Liver (tissue), 8 donors: ENCODE measurements at regions not wholly inside any gene's neighbourhood (a gene's known extent, or its start where the extent isn't known, plus 50 kb on each side); places are given as distances from the start of the nearest gene placed in this dataset.

Experiments used
- DNase-seq: peaks from one replicate; pipeline ENCODE4 v3.0.0-alpha.2; 2017; ENCODE audit warnings: low spot score
- H3K27ac ChIP-seq, 2 donors: one replicate each; pipeline ENCODE4 v1.7.0; 2013; ENCODE audit warnings: inconsistent platforms in 2 of 2, low read length in 2 of 2, control low read depth in 1 of 2, low read depth in 1 of 2, mild to moderate bottlenecking in 1 of 2
- H3K27me3 ChIP-seq, 4 donors: one replicate each; pipeline versions ENCODE4 v1.6.1 to v1.7.0; 2013; ENCODE audit warnings: low read length in 3 of 4, inconsistent platforms in 1 of 4, mild to moderate bottlenecking in 1 of 4, moderate library complexity in 1 of 4; ENCODE audit not compliant: control insufficient read depth in 4 of 4, insufficient read depth in 4 of 4
- H3K36me3 ChIP-seq, 4 donors: one replicate each; pipeline versions ENCODE4 v1.6.1 to v1.7.0; 2013; ENCODE audit warnings: low read length in 3 of 4, mild to moderate bottlenecking in 3 of 4, low read depth in 1 of 4, moderate library complexity in 1 of 4; ENCODE audit not compliant: control insufficient read depth in 4 of 4, insufficient read depth in 3 of 4
- H3K4me1 ChIP-seq, 4 donors: one replicate each; pipeline versions ENCODE4 v1.6.1 to v1.7.0; 2013; ENCODE audit warnings: low read length in 3 of 4, mild to moderate bottlenecking in 3 of 4, moderate library complexity in 1 of 4; ENCODE audit not compliant: control insufficient read depth in 4 of 4, insufficient read depth in 4 of 4
- H3K4me3 ChIP-seq, 3 donors: one replicate each; pipeline versions ENCODE4 v1.6.1 to v1.7.0; 2013; ENCODE audit warnings: low read length in 3 of 3, control low read depth in 1 of 3, low read depth in 1 of 3, mild to moderate bottlenecking in 1 of 3
- H3K9ac ChIP-seq, 2 donors: one replicate each; pipeline ENCODE4 v1.7.0; 2013; ENCODE audit warnings: low read length in 2 of 2, mild to moderate bottlenecking in 2 of 2, moderate library complexity in 2 of 2, control low read depth in 1 of 2, low read depth in 1 of 2
- H3K9me3 ChIP-seq, 4 donors: one replicate each; pipeline versions ENCODE4 v1.6.1 to v1.7.0; 2013; ENCODE audit warnings: low read length in 3 of 4; ENCODE audit not compliant: control insufficient read depth in 4 of 4
- EGR1 ChIP-seq, 2 donors: IDR thresholded peaks; 2 replicates each; pipeline ENCODE4 v1.6.1; 2016 to 2018; ENCODE audit warnings: antibody characterized with exemption in 2 of 2, low read depth in 2 of 2
- FOXA1 ChIP-seq: IDR thresholded peaks from 2 replicates; pipeline ENCODE4 v1.6.1; 2016; ENCODE audit warnings: antibody characterized with exemption
- FOXA2 ChIP-seq: IDR thresholded peaks from 2 replicates; pipeline ENCODE4 v1.6.1; 2016; ENCODE audit warnings: antibody characterized with exemption
- GABPA ChIP-seq, 2 donors: IDR thresholded peaks in 1 of 2; conservative IDR thresholded peaks in 1 of 2; 2 replicates each; pipeline ENCODE4 v1.6.1; 2016; ENCODE audit warnings: antibody characterized with exemption in 2 of 2, mild to moderate bottlenecking in 1 of 2, moderate library complexity in 1 of 2
- HNF4A ChIP-seq, 2 donors: conservative IDR thresholded peaks; 2 replicates each; pipeline ENCODE4 v1.6.1; 2016; ENCODE audit warnings: antibody characterized with exemption in 2 of 2, mild to moderate bottlenecking in 2 of 2
- HNF4G ChIP-seq: IDR thresholded peaks from 2 replicates; pipeline ENCODE4 v1.6.1; 2016; ENCODE audit warnings: antibody characterized with exemption
- JUND ChIP-seq, 2 donors: IDR thresholded peaks; 2 replicates each; pipeline ENCODE4 v1.6.1; 2016; ENCODE audit warnings: antibody characterized with exemption in 2 of 2
- NR2F2 ChIP-seq: IDR thresholded peaks from 2 replicates; pipeline ENCODE4 v1.6.1; 2016; ENCODE audit warnings: antibody characterized with exemption
- RAD21 ChIP-seq, 2 donors: IDR thresholded peaks; 2 replicates each; pipeline ENCODE4 v1.6.1; 2016; ENCODE audit warnings: antibody characterized with exemption in 2 of 2, mild to moderate bottlenecking in 2 of 2
- RXRA ChIP-seq, 2 donors: IDR thresholded peaks; 2 replicates each; pipeline ENCODE4 v1.6.1; 2017 to 2018; ENCODE audit warnings: antibody characterized with exemption in 2 of 2, mild to moderate bottlenecking in 1 of 2
- SP1 ChIP-seq: IDR thresholded peaks from 2 replicates; pipeline ENCODE4 v1.6.1; 2018; ENCODE audit warnings: antibody characterized with exemption, mild to moderate bottlenecking
- TAF1 ChIP-seq: conservative IDR thresholded peaks from 2 replicates; pipeline ENCODE4 v1.6.1; 2016; ENCODE audit warnings: antibody characterized with exemption, mild to moderate bottlenecking
- YY1 ChIP-seq: IDR thresholded peaks from 2 replicates; pipeline ENCODE4 v1.6.1; 2016; ENCODE audit warnings: antibody characterized with exemption, mild to moderate bottlenecking
- WGBS: extraction: QIAGEN DNeasy Blood & Tissue Kit; methylation state at CpG from one replicate; pipeline ENCODE4 v1.1.7; 2013; 5-methylcytosine and 5-hydroxymethylcytosine counted together
- TF ChIP-seq, protein P1 (sequence below): IDR thresholded peaks from 2 replicates; pipeline ENCODE4 v1.6.1; 2016; ENCODE audit warnings: antibody characterized with exemption
- TF ChIP-seq, protein P2 (sequence below): IDR thresholded peaks from 2 replicates; pipeline ENCODE4 v1.6.1; 2016; ENCODE audit warnings: antibody characterized with exemption
- TF ChIP-seq, protein P3 (sequence below): fragments of 150-350 bp; IDR thresholded peaks from 2 replicates; pipeline ENCODE4 v1.5.1; 2017; ENCODE audit warnings: improper control_type of control experiment, low read depth, low read length; ENCODE audit not compliant: missing input control
- TF ChIP-seq, protein P4 (sequence below): IDR thresholded peaks from 2 replicates; pipeline ENCODE4 v1.6.1; 2016; ENCODE audit warnings: antibody characterized with exemption
- TF ChIP-seq, protein P5 (sequence below): IDR thresholded peaks from 2 replicates; pipeline ENCODE4 v1.6.1; 2016; ENCODE audit warnings: antibody characterized with exemption, mild to moderate bottlenecking
- donor health status: healthy.
- donor health status: healthy.
- donor health status: healthy.
- donor health status: healthy.
- donor health status: healthy.

DNA sequence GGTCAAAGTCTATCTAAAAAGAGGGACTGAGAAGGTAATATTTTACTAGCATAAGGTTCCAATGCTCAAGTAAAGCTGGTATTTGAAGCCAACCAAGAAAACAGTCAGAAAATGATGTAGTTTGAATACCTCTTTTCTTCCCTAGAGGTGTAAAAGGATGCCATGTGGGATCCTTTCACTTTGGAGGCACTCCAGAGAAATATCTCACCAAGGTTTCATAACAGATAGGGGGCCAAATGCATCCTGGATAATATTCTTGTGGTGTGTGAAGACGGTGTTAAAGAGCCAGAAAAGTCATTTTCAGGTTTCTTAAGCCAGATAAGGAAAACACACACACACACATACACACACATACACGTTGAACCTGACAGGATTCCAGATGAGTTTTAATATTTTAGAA, 136.1 kb upstream of the PRKD1 start:
- WGBS, result 52% methylated on average over 2 of the region's 2 CpGs
- Histone ChIP-seq H3K4me1 (no peaks in the 10 kb centered on the region), H3K27me3 (no peaks in the 10 kb centered on the region), H3K9me3 (no peaks in the 10 kb centered on the region), H3K4me3 (no peak overlapping the region), H3K27ac (no peak overlapping the region), H3K9ac (no peak overlapping the region), H3K36me3 (no peaks in the 10 kb centered on the region)
- TF ChIP-seq, protein P1, sequence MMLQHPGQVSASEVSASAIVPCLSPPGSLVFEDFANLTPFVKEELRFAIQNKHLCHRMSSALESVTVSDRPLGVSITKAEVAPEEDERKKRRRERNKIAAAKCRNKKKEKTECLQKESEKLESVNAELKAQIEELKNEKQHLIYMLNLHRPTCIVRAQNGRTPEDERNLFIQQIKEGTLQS, result no peak
- no peak for TF ChIP-seq EGR1 (IDR thresholded peaks at IDR 0.05; ENCODE audit: low read depth in 2 of 2)
- no peak for TF ChIP-seq FOXA1
- TF ChIP-seq FOXA2, result no peak
- no peak for TF ChIP-seq RAD21 (IDR thresholded peaks at IDR 0.05)
- TF ChIP-seq, protein P2, sequence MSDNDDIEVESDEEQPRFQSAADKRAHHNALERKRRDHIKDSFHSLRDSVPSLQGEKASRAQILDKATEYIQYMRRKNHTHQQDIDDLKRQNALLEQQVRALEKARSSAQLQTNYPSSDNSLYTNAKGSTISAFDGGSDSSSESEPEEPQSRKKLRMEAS, result no peak
- TF ChIP-seq, protein P3, sequence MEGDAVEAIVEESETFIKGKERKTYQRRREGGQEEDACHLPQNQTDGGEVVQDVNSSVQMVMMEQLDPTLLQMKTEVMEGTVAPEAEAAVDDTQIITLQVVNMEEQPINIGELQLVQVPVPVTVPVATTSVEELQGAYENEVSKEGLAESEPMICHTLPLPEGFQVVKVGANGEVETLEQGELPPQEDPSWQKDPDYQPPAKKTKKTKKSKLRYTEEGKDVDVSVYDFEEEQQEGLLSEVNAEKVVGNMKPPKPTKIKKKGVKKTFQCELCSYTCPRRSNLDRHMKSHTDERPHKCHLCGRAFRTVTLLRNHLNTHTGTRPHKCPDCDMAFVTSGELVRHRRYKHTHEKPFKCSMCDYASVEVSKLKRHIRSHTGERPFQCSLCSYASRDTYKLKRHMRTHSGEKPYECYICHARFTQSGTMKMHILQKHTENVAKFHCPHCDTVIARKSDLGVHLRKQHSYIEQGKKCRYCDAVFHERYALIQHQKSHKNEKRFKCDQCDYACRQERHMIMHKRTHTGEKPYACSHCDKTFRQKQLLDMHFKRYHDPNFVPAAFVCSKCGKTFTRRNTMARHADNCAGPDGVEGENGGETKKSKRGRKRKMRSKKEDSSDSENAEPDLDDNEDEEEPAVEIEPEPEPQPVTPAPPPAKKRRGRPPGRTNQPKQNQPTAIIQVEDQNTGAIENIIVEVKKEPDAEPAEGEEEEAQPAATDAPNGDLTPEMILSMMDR, result no peak
- TF ChIP-seq RXRA (IDR thresholded peaks at IDR 0.05), result no peak
- TF ChIP-seq TAF1, result no peak
- no peak for DNase-seq

DNA sequence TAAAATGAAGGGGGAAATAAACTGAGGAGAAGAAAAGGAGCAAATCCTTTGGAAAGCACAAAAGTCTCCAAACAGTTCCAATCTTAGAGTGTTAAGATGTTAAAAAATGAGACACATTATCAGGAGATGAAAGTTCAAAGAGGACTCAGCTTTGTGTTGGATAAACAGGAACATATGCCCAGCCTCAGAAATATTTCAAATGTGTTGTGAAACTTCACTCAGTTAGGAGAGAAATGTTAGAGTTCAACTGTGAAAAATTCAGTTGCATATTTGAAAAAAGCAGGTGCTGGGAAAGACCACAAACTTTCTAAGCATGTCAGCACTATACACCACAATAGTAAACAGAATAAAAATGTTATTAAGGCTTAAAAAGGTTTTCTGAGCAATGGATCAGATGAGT, 136.8 kb upstream of the PRKD1 start:
- H3K36me3 ChIP-seq, result no peaks in the 10 kb centered on the region
- H3K4me1 ChIP-seq, result no peaks in the 10 kb centered on the region
- DNase-seq, result no peak
- H3K27ac ChIP-seq, result no peak overlapping the region
- no peak overlapping the region for H3K9ac ChIP-seq
- H3K9me3 ChIP-seq, result no peaks in the 10 kb centered on the region
- H3K4me3 ChIP-seq, result no peak overlapping the region
- TF ChIP-seq, protein P4, sequence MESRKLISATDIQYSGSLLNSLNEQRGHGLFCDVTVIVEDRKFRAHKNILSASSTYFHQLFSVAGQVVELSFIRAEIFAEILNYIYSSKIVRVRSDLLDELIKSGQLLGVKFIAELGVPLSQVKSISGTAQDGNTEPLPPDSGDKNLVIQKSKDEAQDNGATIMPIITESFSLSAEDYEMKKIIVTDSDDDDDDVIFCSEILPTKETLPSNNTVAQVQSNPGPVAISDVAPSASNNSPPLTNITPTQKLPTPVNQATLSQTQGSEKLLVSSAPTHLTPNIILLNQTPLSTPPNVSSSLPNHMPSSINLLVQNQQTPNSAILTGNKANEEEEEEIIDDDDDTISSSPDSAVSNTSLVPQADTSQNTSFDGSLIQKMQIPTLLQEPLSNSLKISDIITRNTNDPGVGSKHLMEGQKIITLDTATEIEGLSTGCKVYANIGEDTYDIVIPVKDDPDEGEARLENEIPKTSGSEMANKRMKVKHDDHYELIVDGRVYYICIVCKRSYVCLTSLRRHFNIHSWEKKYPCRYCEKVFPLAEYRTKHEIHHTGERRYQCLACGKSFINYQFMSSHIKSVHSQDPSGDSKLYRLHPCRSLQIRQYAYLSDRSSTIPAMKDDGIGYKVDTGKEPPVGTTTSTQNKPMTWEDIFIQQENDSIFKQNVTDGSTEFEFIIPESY, result no peak
- no peak for TF ChIP-seq SP1
- TF ChIP-seq, protein P5, sequence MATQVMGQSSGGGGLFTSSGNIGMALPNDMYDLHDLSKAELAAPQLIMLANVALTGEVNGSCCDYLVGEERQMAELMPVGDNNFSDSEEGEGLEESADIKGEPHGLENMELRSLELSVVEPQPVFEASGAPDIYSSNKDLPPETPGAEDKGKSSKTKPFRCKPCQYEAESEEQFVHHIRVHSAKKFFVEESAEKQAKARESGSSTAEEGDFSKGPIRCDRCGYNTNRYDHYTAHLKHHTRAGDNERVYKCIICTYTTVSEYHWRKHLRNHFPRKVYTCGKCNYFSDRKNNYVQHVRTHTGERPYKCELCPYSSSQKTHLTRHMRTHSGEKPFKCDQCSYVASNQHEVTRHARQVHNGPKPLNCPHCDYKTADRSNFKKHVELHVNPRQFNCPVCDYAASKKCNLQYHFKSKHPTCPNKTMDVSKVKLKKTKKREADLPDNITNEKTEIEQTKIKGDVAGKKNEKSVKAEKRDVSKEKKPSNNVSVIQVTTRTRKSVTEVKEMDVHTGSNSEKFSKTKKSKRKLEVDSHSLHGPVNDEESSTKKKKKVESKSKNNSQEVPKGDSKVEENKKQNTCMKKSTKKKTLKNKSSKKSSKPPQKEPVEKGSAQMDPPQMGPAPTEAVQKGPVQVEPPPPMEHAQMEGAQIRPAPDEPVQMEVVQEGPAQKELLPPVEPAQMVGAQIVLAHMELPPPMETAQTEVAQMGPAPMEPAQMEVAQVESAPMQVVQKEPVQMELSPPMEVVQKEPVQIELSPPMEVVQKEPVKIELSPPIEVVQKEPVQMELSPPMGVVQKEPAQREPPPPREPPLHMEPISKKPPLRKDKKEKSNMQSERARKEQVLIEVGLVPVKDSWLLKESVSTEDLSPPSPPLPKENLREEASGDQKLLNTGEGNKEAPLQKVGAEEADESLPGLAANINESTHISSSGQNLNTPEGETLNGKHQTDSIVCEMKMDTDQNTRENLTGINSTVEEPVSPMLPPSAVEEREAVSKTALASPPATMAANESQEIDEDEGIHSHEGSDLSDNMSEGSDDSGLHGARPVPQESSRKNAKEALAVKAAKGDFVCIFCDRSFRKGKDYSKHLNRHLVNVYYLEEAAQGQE, result no peak
- TF ChIP-seq RAD21 (IDR thresholded peaks at IDR 0.05), result no peak
- TF ChIP-seq, protein P3, result no peak
- no peak for TF ChIP-seq FOXA1
- TF ChIP-seq GABPA (IDR thresholded peaks at IDR 0.05 in 1 of 2, conservative IDR thresholded peaks at IDR 0.05 in 1 of 2), result no peak
- TF ChIP-seq FOXA2, result no peak
- TF ChIP-seq YY1, result no peak
- no peak for TF ChIP-seq NR2F2
- TF ChIP-seq JUND (IDR thresholded peaks at IDR 0.05), result no peak
- TF ChIP-seq RXRA (IDR thresholded peaks at IDR 0.05), result no peak
- TF ChIP-seq HNF4G, result no peak
- TF ChIP-seq, protein P1, result no peak
- TF ChIP-seq HNF4A (conservative IDR thresholded peaks at IDR 0.05), result no peak
- TF ChIP-seq, protein P2, result no peak
- TF ChIP-seq TAF1, result no peak
- no peaks in the 10 kb centered on the region for H3K27me3 ChIP-seq
